H9 (cell line): ENCODE measurements at regions not wholly inside any gene's neighbourhood (a gene's known extent, or its start where the extent isn't known, plus 50 kb on each side); places are given as distances from the start of the nearest gene placed in this dataset.
A peak's percentile ranks its signal among the peaks of the same experiment; 100 is the strongest.

Experiments used
- DNase-seq: peaks from one replicate; pipeline ENCODE4 v3.0.0-alpha.2; 2017
- H2AFZ ChIP-seq: one replicate; pipeline ENCODE4 v1.6.1; 2013; ENCODE audit warnings: mild to moderate bottlenecking, low read length, control low read depth, moderate library complexity
- H2AK5ac ChIP-seq: 2 replicates; pipeline ENCODE4 v1.6.1; 2013; ENCODE audit warnings: low read length, control low read depth, mixed read lengths; ENCODE audit not compliant: insufficient read length
- H2BK120ac ChIP-seq: one replicate; pipeline ENCODE4 v1.6.1; 2013; ENCODE audit warnings: low read depth, mild to moderate bottlenecking, low read length, control low read depth, inconsistent platforms; ENCODE audit not compliant: poor library complexity, severe bottlenecking
- H2BK12ac ChIP-seq: 2 replicates; pipeline ENCODE4 v1.6.1; 2013; ENCODE audit warnings: low read length, control low read depth, mixed read lengths, low read depth; ENCODE audit not compliant: insufficient read length
- H2BK15ac ChIP-seq: 2 replicates; pipeline ENCODE4 v1.6.1; 2013; ENCODE audit warnings: low read depth, low read length, control low read depth
- H2BK20ac ChIP-seq: one replicate; pipeline ENCODE4 v1.6.1; 2013; ENCODE audit warnings: low read depth, mild to moderate bottlenecking, low read length, control low read depth, inconsistent platforms; ENCODE audit not compliant: poor library complexity, severe bottlenecking
- H2BK5ac ChIP-seq: 2 replicates; pipeline ENCODE4 v1.6.1; 2013; ENCODE audit warnings: low read length, control low read depth, mixed read lengths; ENCODE audit not compliant: insufficient read length
- H3K14ac ChIP-seq: 2 replicates; pipeline ENCODE4 v1.6.1; 2013; ENCODE audit warnings: low read length, control low read depth; ENCODE audit not compliant: insufficient read depth
- H3K18ac ChIP-seq: 2 replicates; pipeline ENCODE4 v1.6.1; 2013; ENCODE audit warnings: low read depth, mild to moderate bottlenecking, mixed read lengths, low read length, control low read depth; ENCODE audit not compliant: insufficient read length
- H3K23ac ChIP-seq: 2 replicates; pipeline ENCODE4 v1.6.1; 2013; ENCODE audit warnings: low read length, control low read depth, mixed read lengths, low read depth; ENCODE audit not compliant: insufficient read length
- H3K23me2 ChIP-seq: 2 replicates; pipeline ENCODE4 v1.6.1; 2013; ENCODE audit warnings: low read depth, mild to moderate bottlenecking, mixed read lengths, low read length, control low read depth; ENCODE audit not compliant: insufficient read length, poor library complexity, severe bottlenecking
- H3K27ac ChIP-seq: 2 replicates; pipeline ENCODE4 v1.5.1; 2013; ENCODE audit warnings: low read length, control low read depth, mixed read lengths, low read depth; ENCODE audit not compliant: insufficient read length
- H3K27me3 ChIP-seq: 2 replicates; pipeline ENCODE4 v1.6.1; 2013; ENCODE audit warnings: low read length, control low read depth, inconsistent platforms; ENCODE audit not compliant: insufficient read depth
- H3K4ac ChIP-seq: 2 replicates; pipeline ENCODE4 v1.6.1; 2013; ENCODE audit warnings: low read depth, mild to moderate bottlenecking, control low read depth, inconsistent platforms, low read length, moderate library complexity
- H3K4me1 ChIP-seq: 2 replicates; pipeline ENCODE4 v1.6.1; 2013; ENCODE audit warnings: low read length, control low read depth, inconsistent platforms; ENCODE audit not compliant: insufficient read depth
- H3K4me2 ChIP-seq: 2 replicates; pipeline ENCODE4 v1.6.1; 2013; ENCODE audit warnings: low read length, control low read depth, mixed read lengths; ENCODE audit not compliant: insufficient read length, insufficient read depth
- H3K56ac ChIP-seq: 2 replicates; pipeline ENCODE4 v1.6.1; 2013; ENCODE audit warnings: low read depth, mild to moderate bottlenecking, mixed read lengths, low read length, control low read depth; ENCODE audit not compliant: insufficient read length
- H3K79me1 ChIP-seq: 2 replicates; pipeline ENCODE4 v1.6.1; 2013; ENCODE audit warnings: low read depth, mild to moderate bottlenecking, moderate library complexity, low read length, control low read depth, inconsistent platforms; ENCODE audit not compliant: insufficient read depth, poor library complexity, severe bottlenecking
- H3K79me2 ChIP-seq: 2 replicates; pipeline ENCODE4 v1.6.1; 2013; ENCODE audit warnings: low read length, control low read depth, inconsistent platforms; ENCODE audit not compliant: insufficient read depth
- H3K9ac ChIP-seq: 2 replicates; pipeline ENCODE4 v1.6.1; 2013; ENCODE audit warnings: low read length, control low read depth, mixed read lengths; ENCODE audit not compliant: insufficient read length; ENCODE audit errors: extremely low read depth
- H3K9me3 ChIP-seq: one replicate; pipeline ENCODE4 v1.6.1; 2013; ENCODE audit warnings: low read depth, low read length, inconsistent platforms; ENCODE audit not compliant: control insufficient read depth
- H3T11ph ChIP-seq: one replicate; pipeline ENCODE4 v1.6.1; 2013; ENCODE audit warnings: mild to moderate bottlenecking, low read length, control low read depth, inconsistent platforms
- H4K20me1 ChIP-seq: one replicate; pipeline ENCODE4 v1.6.1; 2013; ENCODE audit not compliant: control insufficient read depth, insufficient read length, insufficient read depth
- H4K5ac ChIP-seq: 2 replicates; pipeline ENCODE4 v1.6.1; 2013; ENCODE audit warnings: low read depth, mild to moderate bottlenecking, mixed read lengths, low read length, control low read depth; ENCODE audit not compliant: insufficient read length
- H4K8ac ChIP-seq: replicated peaks from 2 replicates; pipeline ENCODE4 v1.6.1; 2013; ENCODE audit warnings: low read length, control low read depth, mixed read lengths, low read depth; ENCODE audit not compliant: insufficient read length
- H4K91ac ChIP-seq: 2 replicates; pipeline ENCODE4 v1.6.1; 2013; ENCODE audit warnings: low read depth, mild to moderate bottlenecking, moderate library complexity, mixed read lengths, low read length, control low read depth; ENCODE audit not compliant: insufficient read length
- H3K27ac Mint-ChIP-seq, 3 experiments: 2 replicates in 2 of 3; 3 replicates in 1 of 3; pipeline ENCODE4 v1.8.0; 2020 to 2021; ENCODE audit warnings: mixed read lengths in 3 of 3, mild to moderate bottlenecking in 1 of 3, moderate library complexity in 1 of 3
- H3K27me3 Mint-ChIP-seq: 2 replicates; pipeline ENCODE4 v1.8.0; 2021; ENCODE audit warnings: low read depth, mild to moderate bottlenecking, moderate library complexity, mixed read lengths
- H3K36me3 Mint-ChIP-seq, 3 experiments: 2 replicates in 2 of 3; 3 replicates in 1 of 3; pipeline ENCODE4 v1.8.0; 2020 to 2021; ENCODE audit warnings: low read depth in 3 of 3, mixed read lengths in 3 of 3; ENCODE audit not compliant: insufficient read depth in 1 of 3
- H3K4me1 Mint-ChIP-seq, 2 experiments: 2 replicates each; pipeline ENCODE4 v1.8.0; 2020; ENCODE audit warnings: mixed read lengths in 2 of 2
- H3K4me3 Mint-ChIP-seq, 2 experiments: 2 replicates in 1 of 2; 3 replicates in 1 of 2; pipeline ENCODE4 v1.8.0; 2020 to 2021; ENCODE audit warnings: mild to moderate bottlenecking in 2 of 2, mixed read lengths in 2 of 2, moderate library complexity in 1 of 2
- H3K9me3 Mint-ChIP-seq, 2 experiments: 2 replicates in 1 of 2; 3 replicates in 1 of 2; pipeline ENCODE4 v1.8.0; 2020; ENCODE audit warnings: mild to moderate bottlenecking in 2 of 2, mixed read lengths in 2 of 2, moderate library complexity in 1 of 2
- CTCF ChIP-seq: fragments of 200-600 bp; sonication (generic); conservative IDR thresholded peaks from 3 replicates; pipeline ENCODE4 v1.8.0; 2021; ENCODE audit warnings: antibody characterized with exemption, mild to moderate bottlenecking
- WGBS: extraction: QIAGEN DNeasy Blood & Tissue Kit; methylation state at CpG from one replicate; pipeline ENCODE4 v1.1.7; 2013; ENCODE audit warnings: missing lambda C conversion rate, low lambda C conversion rate, mixed read lengths; ENCODE audit not compliant: insufficient read length; ENCODE audit errors: extremely low coverage; 5-methylcytosine and 5-hydroxymethylcytosine counted together

DNA sequence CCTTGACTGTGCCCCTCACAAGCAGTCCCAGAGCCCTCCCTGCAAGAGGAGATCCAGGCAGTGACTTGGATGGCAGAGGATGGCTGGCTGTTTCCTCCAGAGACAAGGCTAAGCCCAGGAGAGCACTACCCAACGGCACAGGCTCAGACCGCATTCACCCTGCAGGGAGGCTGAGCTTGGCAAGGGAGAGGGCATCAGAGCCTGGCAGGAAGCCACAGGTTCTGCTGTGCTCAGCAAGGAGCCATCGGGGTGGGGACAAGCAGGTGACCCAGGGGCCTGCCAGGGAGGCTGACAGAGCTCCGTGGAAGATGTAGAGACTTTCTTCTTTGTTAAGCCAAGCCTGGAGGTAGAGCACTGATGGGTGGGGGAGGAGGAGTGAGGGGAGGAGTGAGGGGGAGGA lies 159.2 kb upstream of the CST7 start:
- DNase-seq = no peak
- Histone ChIP-seq H3K23me2 (no peaks in the 10 kb centered on the region), H2AFZ (no peak overlapping the region), H3K4me2 (no peak overlapping the region), H3T11ph (no peak overlapping the region), H3K4ac (no peak overlapping the region), H3K14ac (peak overlapping the region; percentile 39), H3K4me1 (no peaks in the 10 kb centered on the region), H3K79me2 (no peaks in the 10 kb centered on the region), H2BK20ac (no peak overlapping the region), H2BK12ac (no peak overlapping the region), H4K91ac (no peak overlapping the region), H3K27ac (no peak overlapping the region), H3K23ac (no peak overlapping the region), H4K5ac (no peak overlapping the region), H3K27me3 (no peaks in the 10 kb centered on the region), H3K79me1 (no peaks in the 10 kb centered on the region), H3K56ac (no peak overlapping the region), H3K9ac (no peak overlapping the region), H2BK15ac (no peak overlapping the region), H4K20me1 (no peaks in the 10 kb centered on the region), H2AK5ac (no peak overlapping the region), H4K8ac (no peak overlapping the region), H3K9me3 (no peaks in the 10 kb centered on the region), H3K18ac (peak overlapping the region; percentile 58), H2BK120ac (no peak overlapping the region), H2BK5ac (no peak overlapping the region)
- H3K27ac Mint-ChIP-seq = no peak overlapping the region; a peak in 1 of 7 replicates
- no peaks in the 10 kb centered on the region; a peak in 1 of 5 replicates for H3K9me3 Mint-ChIP-seq
- H3K27me3 Mint-ChIP-seq = peaks cover 10% of the 10 kb centered on the region
- no CpG with 5 or more reads among the region's 4 CpGs for WGBS
- no peak overlapping the region; a peak in 1 of 5 replicates for H3K4me3 Mint-ChIP-seq
- TF ChIP-seq CTCF = no peak
- H3K4me1 Mint-ChIP-seq = peaks cover 13 to 15% of the 10 kb centered on the region in 2 experiments
- no peaks in the 10 kb centered on the region; a peak in 1 of 7 replicates for H3K36me3 Mint-ChIP-seq
